Sciatic nerve (tissue), 2 donors: ENCODE measurements at regions not wholly inside any gene's neighbourhood (a gene's known extent, or its start where the extent isn't known, plus 50 kb on each side); places are given as distances from the start of the nearest gene placed in this dataset.

Experiments used
- ATAC-seq: fragments of 200-7000 bp; cut with Tn5 transposase; one replicate; pipeline ENCODE4 v1.9.1; 2020; ENCODE audit warnings: mild to moderate bottlenecking, moderate library complexity
- DNase-seq: peaks from one replicate; pipeline ENCODE4 v3.0.0-alpha.2; 2020; ENCODE audit warnings: low spot score
- intact Hi-C: fragments of 100-400 bp; cut with DNase I; formaldehyde crosslinking; loops from one replicate; pipeline ENCODE4 v1.14.2; 2022
- donor health status: DM: no; HTN: no; CAD: no.
- donor health status: DM: no; HTN: no; CAD: no.

- ATAC-seq (no peak), DNase-seq (no peak)
- intact Hi-C loops: no loop called here
Observed at GRCh38 chr2:150152230-150152629, 335.2 kb downstream of the RND3 start.

GRCh38 chr2:150150144-150150543, 337.3 kb downstream of the RND3 start:
- intact Hi-C loops: no loop called here
- no peak for ATAC-seq
- no peak for DNase-seq

GRCh38 chr2:150147889-150148683, 339.4 kb downstream of the RND3 start:
- intact Hi-C loops: no loop called here
- DNase-seq: no peak
- no peak for ATAC-seq

GRCh38 chr2:150146879-150147278, 340.6 kb downstream of the RND3 start:
- no peak for ATAC-seq
- intact Hi-C loops: no loop called here
- DNase-seq: no peak

GRCh38 chr2:150145299-150145692, 342.2 kb downstream of the RND3 start:
- intact Hi-C loops: no loop called here
- DNase-seq (no peak), ATAC-seq (no peak)

GRCh38 chr2:150144546-150145298, 342.7 kb downstream of the RND3 start:
- no peak for ATAC-seq
- intact Hi-C loops: no loop called here
- DNase-seq: no peak

- ATAC-seq (no peak), DNase-seq (no peak)
- intact Hi-C loops: no loop called here
Observed at GRCh38 chr2:150143087-150143536, 344.4 kb downstream of the RND3 start.

GRCh38 chr2:150142561-150142960, 344.9 kb downstream of the RND3 start:
- no peak for ATAC-seq
- DNase-seq: no peak
- intact Hi-C loops: no loop called here

GRCh38 chr2:150141226-150142001, 346.1 kb downstream of the RND3 start:
- intact Hi-C loops: no loop called here

GRCh38 chr2:150140777-150141176, 346.7 kb downstream of the RND3 start:
- ATAC-seq (no peak), DNase-seq (no peak)
- intact Hi-C loops: no loop called here

More at GRCh38 chr2:150141226-150142001, 346.1 kb downstream of the RND3 start:
- ATAC-seq: no peak
- DNase-seq: no peak

- DNase-seq (no peak), ATAC-seq (no peak)
- intact Hi-C loops: no loop called here
Observed at GRCh38 chr2:150138587-150138986, 348.9 kb downstream of the RND3 start.

- ATAC-seq (peak; percentile 54), DNase-seq (no peak)
- intact Hi-C loops: no loop called here
Observed at GRCh38 chr2:150137338-150138069, 350.0 kb downstream of the RND3 start.

- no peak for ATAC-seq
- intact Hi-C loops: no loop called here
- DNase-seq: no peak
Observed at GRCh38 chr2:150136893-150137292, 350.6 kb downstream of the RND3 start.

- DNase-seq: no peak
- no peak for ATAC-seq
- intact Hi-C loops: no loop called here
Observed at GRCh38 chr2:150136401-150136800, 351.1 kb downstream of the RND3 start.

GRCh38 chr2:150135223-150135883, 352.1 kb downstream of the RND3 start:
- intact Hi-C loops: no loop called here
- no peak for ATAC-seq

GRCh38 chr2:150134223-150134857, 353.1 kb downstream of the RND3 start:
- intact Hi-C loops: no loop called here
- DNase-seq (no peak), ATAC-seq (no peak)

More at GRCh38 chr2:150135223-150135883, 352.1 kb downstream of the RND3 start:
- no peak for DNase-seq

GRCh38 chr2:150133623-150134022, 353.8 kb downstream of the RND3 start:
- no peak for DNase-seq
- ATAC-seq: no peak

More at GRCh38 chr2:150133623-150134022, 353.8 kb downstream of the RND3 start:
- intact Hi-C loops: no loop called here
